Breast epithelium (tissue), 4 donors: ENCODE measurements at regions not wholly inside any gene's neighbourhood (a gene's known extent, or its start where the extent isn't known, plus 50 kb on each side); places are given as distances from the start of the nearest gene placed in this dataset.

Source experiments
- DNase-seq, 2 donors: peaks; one replicate each; pipeline ENCODE4 v3.0.0-alpha.2; 2019; ENCODE audit warnings: low spot score in 2 of 2
- H3K27ac ChIP-seq, 2 donors: fragments of 200-600 bp; sonication (generic) in 1 of 2; one replicate each; pipeline ENCODE4 v1.5.1; 2016 to 2019; ENCODE audit warnings: mild to moderate bottlenecking in 1 of 2
- H3K27me3 ChIP-seq, 2 donors: fragments of 200-600 bp; sonication (generic) in 1 of 2; one replicate each; pipeline versions ENCODE4 v1.5.1 to v1.6.0; 2017 to 2019; ENCODE audit warnings: control low read depth in 1 of 2, mild to moderate bottlenecking in 1 of 2
- H3K36me3 ChIP-seq: fragments of 200-600 bp; one replicate; pipeline ENCODE4 v1.5.1; 2019
- H3K4me1 ChIP-seq, 2 donors: fragments of 200-600 bp; sonication (generic); one replicate each; pipeline ENCODE4 v1.5.1; 2016 to 2019; ENCODE audit warnings: control low read depth in 1 of 2
- H3K4me3 ChIP-seq, 3 donors: fragments of 200-600 bp; sonication (generic); 1 replicate in 2 of 3; 2 replicates in 1 of 3; pipeline ENCODE4 v1.5.1; 2016 to 2019; ENCODE audit warnings: mild to moderate bottlenecking in 3 of 3, moderate library complexity in 2 of 3
- H3K9me3 ChIP-seq, 2 donors: fragments of 200-600 bp; sonication (generic) in 1 of 2; one replicate each; pipeline ENCODE4 v1.5.1; 2016 to 2019; ENCODE audit warnings: control low read depth in 1 of 2
- CTCF ChIP-seq, 3 donors: fragments of 450-650 bp; IDR thresholded peaks; one replicate each; pipeline ENCODE4 v1.5.1; 2016 to 2017; ENCODE audit warnings: antibody characterized with exemption in 3 of 3, mild to moderate bottlenecking in 3 of 3, moderate library complexity in 3 of 3
- POLR2A ChIP-seq: fragments of 450-650 bp; IDR thresholded peaks from one replicate; pipeline ENCODE4 v1.6.1; 2016; ENCODE audit warnings: antibody characterized with exemption, mild to moderate bottlenecking, moderate library complexity
- POLR2AphosphoS5 ChIP-seq, 3 donors: sonication (generic); formaldehyde crosslinking; IDR thresholded peaks; one replicate each; pipeline ENCODE4 v1.6.1; 2017; ENCODE audit warnings: antibody characterized with exemption in 3 of 3
- intact Hi-C: fragments of 100-400 bp; cut with DNase I; formaldehyde crosslinking; loops from one replicate; pipeline ENCODE4 v1.15.1; 2023; ENCODE audit warnings: low total_unique reads

- Histone ChIP-seq H3K27me3 (no peaks in the 10 kb centered on the region), H3K4me1 (no peaks in the 10 kb centered on the region), H3K9me3 (no peaks in the 10 kb centered on the region), H3K27ac (no peak overlapping the region), H3K4me3 (no peak overlapping the region), H3K36me3 (no peaks in the 10 kb centered on the region)
- intact Hi-C loops, result no loop called here
- DNase-seq, result no peak
- TF ChIP-seq POLR2A, result no peak
- TF ChIP-seq CTCF (IDR thresholded peaks at IDR 0.05), result no peak
Measured at GRCh38 chr12:42886160-42886559, 296.6 kb upstream of the PRICKLE1 start.

DNA sequence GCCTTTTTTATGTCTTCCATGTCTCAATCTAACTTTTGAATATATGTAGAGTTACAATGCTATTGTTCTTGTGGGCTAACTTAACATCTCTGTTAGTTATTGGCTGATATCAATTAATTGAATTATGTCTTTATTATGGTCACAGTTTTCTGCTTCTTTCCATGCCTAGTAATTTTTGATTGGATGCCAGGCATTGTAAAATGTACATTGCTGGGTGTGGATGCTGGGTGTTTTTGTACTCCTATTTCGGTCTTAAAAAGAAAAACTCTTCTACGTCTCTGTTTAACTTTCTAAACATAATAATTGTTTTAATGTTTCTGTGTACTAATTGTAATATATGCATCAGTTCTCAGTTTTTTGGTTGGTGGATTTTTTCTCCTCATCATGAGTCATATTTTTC lies 296.1 kb upstream of the PRICKLE1 start:
- H3K4me3 ChIP-seq, result no peak overlapping the region
- no peaks in the 10 kb centered on the region for H3K9me3 ChIP-seq
- no peak for DNase-seq
- H3K36me3 ChIP-seq, result no peaks in the 10 kb centered on the region
- H3K27me3 ChIP-seq, result no peaks in the 10 kb centered on the region
- no peak overlapping the region for H3K27ac ChIP-seq
- intact Hi-C loops, result no loop called here
- H3K4me1 ChIP-seq, result no peaks in the 10 kb centered on the region
- TF ChIP-seq POLR2AphosphoS5 (IDR thresholded peaks at IDR 0.05) (no peak), CTCF (IDR thresholded peaks at IDR 0.05) (no peak), POLR2A (no peak)

- intact Hi-C loops, result no loop called here
- no peak for TF ChIP-seq CTCF (IDR thresholded peaks at IDR 0.05)
- TF ChIP-seq POLR2A, result no peak
- TF ChIP-seq POLR2AphosphoS5 (IDR thresholded peaks at IDR 0.05), result no peak
- no peaks in the 10 kb centered on the region for H3K27me3 ChIP-seq
- H3K36me3 ChIP-seq, result no peaks in the 10 kb centered on the region
- H3K4me3 ChIP-seq, result no peak overlapping the region
- no peaks in the 10 kb centered on the region for H3K9me3 ChIP-seq
- no peak for DNase-seq
- no peaks in the 10 kb centered on the region for H3K4me1 ChIP-seq
- no peak overlapping the region for H3K27ac ChIP-seq
Measured at GRCh38 chr12:42884116-42884515, 294.6 kb upstream of the PRICKLE1 start.

DNA sequence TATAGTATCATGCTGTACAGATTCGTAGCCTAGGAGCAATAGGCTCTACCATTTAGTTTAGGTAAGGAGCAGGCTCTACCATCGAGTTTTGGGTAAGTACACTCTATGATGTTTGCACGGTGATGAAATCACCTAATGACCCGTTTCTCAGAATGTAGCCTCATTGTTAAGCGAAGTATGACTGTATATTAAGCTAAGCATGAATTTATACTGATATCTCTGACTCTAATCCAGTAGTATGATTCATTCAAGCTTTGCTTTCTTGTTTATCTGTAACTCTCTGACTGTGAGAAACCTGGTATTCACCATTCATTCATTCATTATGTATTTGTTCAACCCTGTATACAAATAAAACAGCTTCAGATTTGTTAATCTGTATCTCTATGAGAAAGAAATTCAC lies 283.9 kb upstream of the PRICKLE1 start:
- DNase-seq, result no peak
- no peaks in the 10 kb centered on the region for H3K9me3 ChIP-seq
- intact Hi-C loops, result no loop called here

DNA sequence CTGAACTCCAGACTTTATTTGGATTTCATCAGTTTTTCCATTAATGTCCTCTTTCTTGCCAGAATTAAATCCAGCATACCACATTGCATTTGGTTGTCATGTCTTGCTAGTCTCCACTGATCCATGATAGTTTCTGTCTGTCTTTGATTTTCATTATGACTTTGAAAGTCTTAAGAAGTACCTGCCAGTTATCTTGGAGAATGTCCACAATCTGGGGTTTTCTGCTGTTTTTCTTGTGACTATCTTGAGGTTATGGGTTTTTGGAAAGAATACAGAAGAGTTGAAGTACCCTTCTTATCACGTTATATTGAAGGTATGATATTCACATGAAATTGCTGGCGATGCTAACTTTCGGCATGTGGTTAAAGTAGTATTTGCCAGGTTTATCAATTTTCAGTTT lies 282.3 kb upstream of the PRICKLE1 start:
- TF ChIP-seq CTCF (IDR thresholded peaks at IDR 0.05) (no peak), POLR2A (no peak), POLR2AphosphoS5 (IDR thresholded peaks at IDR 0.05) (no peak)
- H3K36me3 ChIP-seq, result no peaks in the 10 kb centered on the region
- no peaks in the 10 kb centered on the region for H3K27me3 ChIP-seq
- intact Hi-C loops, result no loop called here
- no peak overlapping the region for H3K4me3 ChIP-seq
- no peaks in the 10 kb centered on the region for H3K4me1 ChIP-seq
- DNase-seq, result no peak
- no peak overlapping the region for H3K27ac ChIP-seq
- H3K9me3 ChIP-seq, result no peaks in the 10 kb centered on the region

More for the DNA sequence above, 283.9 kb upstream of the PRICKLE1 start:
- Histone ChIP-seq H3K4me1 (no peaks in the 10 kb centered on the region), H3K27me3 (no peaks in the 10 kb centered on the region), H3K4me3 (no peak overlapping the region), H3K27ac (no peak overlapping the region), H3K36me3 (no peaks in the 10 kb centered on the region)
- TF ChIP-seq POLR2A (no peak), CTCF (IDR thresholded peaks at IDR 0.05) (no peak), POLR2AphosphoS5 (IDR thresholded peaks at IDR 0.05) (no peak)
